ENCODE measurements at regions not wholly inside any gene's neighbourhood (a gene's known extent, or its start where the extent isn't known, plus 50 kb on each side); places are given as distances from the start of the nearest gene placed in this dataset.
"Not testable (repeated sequence)": the region's sequence is repeated elsewhere in the genome, so short reads cannot be mapped to it uniquely, and the experiment has no call there.

GRCh38 chr7:36051501-36051900 is 101.6 kb upstream of the EEPD1 start:
- DNase-seq (ENCODE audit: low read depth): no peak
- TF ChIP-seq CTCF (conservative IDR thresholded peaks at IDR 0.05; ENCODE audit: low read depth, low read length): no peak
- H3K4me3 ChIP-seq (ENCODE audit: low read depth, low read length): no peak overlapping the region

GRCh38 chr7:36053589-36053988 is 99.5 kb upstream of the EEPD1 start:
- no peak for TF ChIP-seq CTCF (conservative IDR thresholded peaks at IDR 0.05; ENCODE audit: low read depth, low read length)
- no peak overlapping the region for H3K4me3 ChIP-seq (ENCODE audit: low read depth, low read length)
- no peak for DNase-seq (ENCODE audit: low read depth)

GRCh38 chr7:36054637-36055036 is 98.4 kb upstream of the EEPD1 start:
- TF ChIP-seq CTCF (conservative IDR thresholded peaks at IDR 0.05; ENCODE audit: low read depth, low read length): no peak
- H3K4me3 ChIP-seq (ENCODE audit: low read depth, low read length): no peak overlapping the region
- DNase-seq (ENCODE audit: low read depth): no peak

- no peak overlapping the region for H3K4me3 ChIP-seq (ENCODE audit: low read depth, low read length)
- DNase-seq (ENCODE audit: low read depth): no peak
- TF ChIP-seq CTCF (conservative IDR thresholded peaks at IDR 0.05; ENCODE audit: low read depth, low read length): no peak
These were observed 97.8 kb upstream of the EEPD1 start for GRCh38 chr7:36055207-36055606.

- no peak for DNase-seq (ENCODE audit: low read depth)
- no peak for TF ChIP-seq CTCF (conservative IDR thresholded peaks at IDR 0.05; ENCODE audit: low read depth, low read length)
These were observed 95.7 kb upstream of the EEPD1 start for GRCh38 chr7:36057323-36057722.

GRCh38 chr7:36058020-36058592 is 94.9 kb upstream of the EEPD1 start:
- TF ChIP-seq CTCF (conservative IDR thresholded peaks at IDR 0.05; ENCODE audit: low read depth, low read length): no peak
- no peak for DNase-seq (ENCODE audit: low read depth)
- H3K4me3 ChIP-seq (ENCODE audit: low read depth, low read length): no peak overlapping the region

More at GRCh38 chr7:36057323-36057722, 95.7 kb upstream of the EEPD1 start:
- H3K4me3 ChIP-seq (ENCODE audit: low read depth, low read length): no peak overlapping the region

- DNase-seq (ENCODE audit: low read depth); H3K4me3 ChIP-seq (ENCODE audit: low read depth, low read length): not testable (repeated sequence)
These were observed 92.7 kb upstream of the EEPD1 start for GRCh38 chr7:36060388-36060787.
